Chondrocyte (in vitro differentiated cells): ENCODE measurements at regions not wholly inside any gene's neighbourhood (a gene's known extent, or its start where the extent isn't known, plus 50 kb on each side); places are given as distances from the start of the nearest gene placed in this dataset.

Source experiments
- DNase-seq: peaks from one replicate; pipeline ENCODE4 v3.0.0; 2021; ENCODE audit warnings: mixed read lengths, low spot score
- H3K27ac Mint-ChIP-seq: one replicate; pipeline ENCODE4 v1.8.0; 2021; ENCODE audit warnings: mild to moderate bottlenecking, moderate library complexity, mixed read lengths; ENCODE audit not compliant: unreplicated experiment
- H3K27me3 Mint-ChIP-seq: 2 replicates; pipeline ENCODE4 v1.8.0; 2021; ENCODE audit warnings: low read depth, mixed read lengths
- H3K36me3 Mint-ChIP-seq: 2 replicates; pipeline ENCODE4 v1.8.0; 2021; ENCODE audit warnings: low read depth, mixed read lengths
- H3K4me1 Mint-ChIP-seq: 2 replicates; pipeline ENCODE4 v1.8.0; 2021; ENCODE audit warnings: low read depth, mild to moderate bottlenecking, mixed read lengths
- H3K4me3 Mint-ChIP-seq: one replicate; pipeline ENCODE4 v1.8.0; 2021; ENCODE audit warnings: mild to moderate bottlenecking, moderate library complexity, mixed read lengths; ENCODE audit not compliant: unreplicated experiment
- H3K9me3 Mint-ChIP-seq: 2 replicates; pipeline ENCODE4 v1.8.0; 2021; ENCODE audit warnings: low read depth, mixed read lengths
- CTCF ChIP-seq: fragments of 200-600 bp; sonication (generic); IDR thresholded peaks from 2 replicates; pipeline ENCODE4 v1.5.0; 2021; ENCODE audit warnings: antibody characterized with exemption, mild to moderate bottlenecking, moderate library complexity

- H3K4me3 Mint-ChIP-seq = no peak overlapping the region
- no peak for DNase-seq
- H3K4me1 Mint-ChIP-seq = no peaks in the 10 kb centered on the region
- peaks cover 15% of the 10 kb centered on the region for H3K9me3 Mint-ChIP-seq
- H3K36me3 Mint-ChIP-seq = no peaks in the 10 kb centered on the region
- no peak overlapping the region for H3K27ac Mint-ChIP-seq
- no peak for TF ChIP-seq CTCF
- H3K27me3 Mint-ChIP-seq = no peaks in the 10 kb centered on the region
Measured at GRCh38 chrX:82912382-82912781, 595.7 kb upstream of the POU3F4 start.

DNA sequence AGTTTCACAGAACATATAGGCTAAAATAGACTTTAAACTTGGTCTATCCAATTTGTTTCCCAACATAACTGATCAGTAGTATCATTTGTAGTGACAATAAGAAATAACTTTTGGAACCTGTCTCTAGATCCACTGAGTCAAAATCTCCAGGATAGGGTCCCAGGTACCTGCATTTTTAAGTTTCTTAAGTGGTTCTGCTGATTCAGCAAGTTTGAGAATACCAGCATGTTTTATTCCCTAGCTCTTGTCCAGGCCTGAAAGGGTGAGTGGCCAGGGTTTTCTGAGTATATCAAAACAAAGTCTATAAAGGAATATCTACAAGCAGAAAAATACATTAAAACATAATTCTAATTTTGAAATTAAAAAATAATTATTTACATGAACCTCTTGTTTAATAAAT, 573.1 kb upstream of the POU3F4 start:
- Mint-ChIP-seq H3K27ac (no peak overlapping the region), H3K4me1 (no peaks in the 10 kb centered on the region), H3K4me3 (no peak overlapping the region), H3K9me3 (peaks cover 25% of the 10 kb centered on the region), H3K27me3 (no peaks in the 10 kb centered on the region), H3K36me3 (no peaks in the 10 kb centered on the region)
- DNase-seq = no peak
- TF ChIP-seq CTCF = no peak

- H3K27me3 Mint-ChIP-seq = no peaks in the 10 kb centered on the region
- H3K9me3 Mint-ChIP-seq = peaks cover 51% of the 10 kb centered on the region
- H3K4me3 Mint-ChIP-seq = no peak overlapping the region
- H3K4me1 Mint-ChIP-seq = no peaks in the 10 kb centered on the region
- no peak for DNase-seq
- no peak for TF ChIP-seq CTCF
- H3K36me3 Mint-ChIP-seq = no peaks in the 10 kb centered on the region
- no peak overlapping the region for H3K27ac Mint-ChIP-seq
Measured at GRCh38 chrX:82945332-82945731, 562.8 kb upstream of the POU3F4 start.

DNA sequence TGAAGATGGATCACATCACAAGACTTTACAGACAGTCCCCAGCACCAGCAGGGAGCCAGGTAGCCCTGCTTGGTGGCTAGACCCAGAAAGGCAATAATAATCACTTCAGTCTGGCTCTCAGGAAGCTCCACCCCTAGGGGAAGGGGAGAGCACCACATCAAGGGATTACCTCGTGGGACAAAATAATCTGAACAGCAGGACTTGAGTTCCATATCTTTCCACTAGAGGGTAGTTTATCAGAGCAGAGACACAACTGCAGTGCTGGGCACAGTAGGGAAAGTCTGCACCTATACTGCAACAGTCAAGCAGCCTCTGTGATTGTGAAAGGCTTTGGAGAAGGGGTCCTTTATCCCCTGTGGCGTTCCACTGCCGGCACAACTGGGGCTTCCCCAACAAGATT, 547.0 kb upstream of the POU3F4 start:
- no peak overlapping the region for H3K4me3 Mint-ChIP-seq
- no peaks in the 10 kb centered on the region for H3K4me1 Mint-ChIP-seq
- no peak for TF ChIP-seq CTCF
- H3K36me3 Mint-ChIP-seq = no peaks in the 10 kb centered on the region
- DNase-seq = no peak
- H3K9me3 Mint-ChIP-seq = peaks cover 24% of the 10 kb centered on the region
- H3K27ac Mint-ChIP-seq = no peak overlapping the region
- H3K27me3 Mint-ChIP-seq = no peaks in the 10 kb centered on the region

GRCh38 chrX:82973646-82974045, 534.4 kb upstream of the POU3F4 start:
- Mint-ChIP-seq H3K9me3 (peaks cover 10% of the 10 kb centered on the region), H3K27me3 (no peaks in the 10 kb centered on the region), H3K27ac (no peak overlapping the region), H3K4me3 (no peak overlapping the region), H3K36me3 (no peaks in the 10 kb centered on the region), H3K4me1 (no peaks in the 10 kb centered on the region)
- TF ChIP-seq CTCF = no peak
- DNase-seq = no peak
